SU-DHL-6 (cell line): ENCODE measurements at regions not wholly inside any gene's neighbourhood (a gene's known extent, or its start where the extent isn't known, plus 50 kb on each side); places are given as distances from the start of the nearest gene placed in this dataset.

Experiments
- H2AFZ ChIP-seq: fragments of 200-600 bp; sonication (generic); 2 replicates; pipeline ENCODE4 v1.6.1; 2014; ENCODE audit warnings: low read depth, mild to moderate bottlenecking, moderate library complexity, mixed read lengths, antibody characterized with exemption, low read length; ENCODE audit not compliant: severe bottlenecking
- H3F3A ChIP-seq: fragments of 200-600 bp; shearing (Covaris generic); 2 replicates; pipeline ENCODE4 v1.6.0; 2016; ENCODE audit warnings: antibody characterized with exemption, mild to moderate bottlenecking; ENCODE audit not compliant: insufficient read depth
- H3K27ac ChIP-seq: fragments of 200-600 bp; sonication (generic); 2 replicates; pipeline ENCODE4 v1.5.1; 2016; ENCODE audit warnings: low read depth, mild to moderate bottlenecking, low read length, moderate library complexity, mixed read lengths
- H3K27me3 ChIP-seq: fragments of 200-600 bp; sonication (generic), shearing (Covaris generic); 2 replicates; pipeline ENCODE4 v1.6.0; 2014; ENCODE audit warnings: mild to moderate bottlenecking, low read length
- H3K36me3 ChIP-seq: fragments of 200-600 bp; sonication (generic); 2 replicates; pipeline ENCODE4 v1.6.1; 2014; ENCODE audit warnings: mild to moderate bottlenecking, low read length, mixed read lengths
- H3K4me2 ChIP-seq: fragments of 300-600, 200-600 bp; shearing (Covaris generic), sonication (generic); 2 replicates; pipeline ENCODE4 v1.6.0; 2014; ENCODE audit warnings: low read length, low read depth, mild to moderate bottlenecking; ENCODE audit not compliant: poor library complexity, severe bottlenecking
- H3K4me3 ChIP-seq: fragments of 200-600 bp; sonication (generic); 2 replicates; pipeline ENCODE4 v1.5.1; 2014; ENCODE audit warnings: antibody characterized with exemption, low read length, mild to moderate bottlenecking, mixed read lengths; ENCODE audit not compliant: insufficient read depth, poor library complexity, severe bottlenecking
- H3K79me2 ChIP-seq: fragments of 200-600 bp; sonication (generic); 2 replicates; pipeline ENCODE4 v1.6.1; 2014; ENCODE audit warnings: mild to moderate bottlenecking, low read length, moderate library complexity; ENCODE audit not compliant: insufficient read depth
- H3K9ac ChIP-seq: fragments of 200-600 bp; sonication (generic); 2 replicates; pipeline ENCODE4 v1.7.0; 2014; ENCODE audit warnings: mild to moderate bottlenecking, low read length
- H3K9me2 ChIP-seq: fragments of 200-600 bp; sonication (generic); replicated peaks from 2 replicates; pipeline ENCODE4 v1.6.1; 2014; ENCODE audit warnings: low read length; ENCODE audit not compliant: insufficient read depth
- H3K9me3 ChIP-seq: fragments of 200-600 bp; sonication (generic); 2 replicates; pipeline ENCODE4 v1.6.1; 2014; ENCODE audit warnings: low read length, mixed read lengths; ENCODE audit not compliant: insufficient read depth
- H4K20me1 ChIP-seq: fragments of 200-600 bp; sonication (generic); 2 replicates; pipeline ENCODE4 v1.6.1; 2014; ENCODE audit warnings: low read depth, mild to moderate bottlenecking, antibody characterized with exemption, low read length, moderate library complexity, mixed read lengths
- EZH2phosphoT487 ChIP-seq: fragments of 200-600 bp; sonication (generic), shearing (Covaris generic); conservative IDR thresholded peaks from 2 replicates; pipeline ENCODE4 v1.6.1; 2018; ENCODE audit warnings: mild to moderate bottlenecking, antibody characterized with exemption, low read length, moderate library complexity, mixed read lengths
- TF ChIP-seq, protein P1 (sequence below): fragments of 200-600 bp; sonication (generic); IDR thresholded peaks from one replicate; pipeline ENCODE4 v1.5.1; 2017; ENCODE audit warnings: antibody characterized with exemption, mild to moderate bottlenecking, low read length, moderate library complexity; ENCODE audit not compliant: insufficient read depth, poor library complexity, severe bottlenecking

DNA sequence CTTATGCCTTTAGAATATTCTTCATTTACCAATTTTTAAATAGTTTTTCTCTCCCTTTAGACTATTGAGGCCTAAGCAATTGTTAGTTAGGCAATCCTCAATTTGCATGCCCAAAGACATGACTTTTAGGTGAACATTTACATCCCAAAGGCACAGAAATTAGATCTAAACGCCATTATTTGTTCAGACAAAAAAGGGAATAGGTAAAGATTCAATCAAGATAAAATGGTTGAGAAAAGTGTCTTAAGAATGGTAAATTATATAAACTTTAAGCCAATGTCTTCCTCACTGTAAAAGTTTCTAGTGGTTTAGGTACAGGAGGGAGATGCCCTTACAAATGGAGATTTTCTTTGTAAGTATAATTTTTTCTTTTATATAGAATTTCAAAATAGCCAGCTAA is 50.2 kb upstream of the MME start:
- no peak overlapping the region for H3K4me3 ChIP-seq
- no peak overlapping the region for H3K9ac ChIP-seq
- no peaks in the 10 kb centered on the region for H3K79me2 ChIP-seq
- no peaks in the 10 kb centered on the region for H4K20me1 ChIP-seq
- no peaks in the 10 kb centered on the region for H3F3A ChIP-seq
- H3K27ac ChIP-seq: no peak overlapping the region
- H3K36me3 ChIP-seq: peaks cover 5% of the 10 kb centered on the region; the same call in 1 of the 2 replicates
- H2AFZ ChIP-seq: no peak overlapping the region
- no peaks in the 10 kb centered on the region for H3K9me2 ChIP-seq
- no peak overlapping the region for H3K4me2 ChIP-seq
- no peaks in the 10 kb centered on the region for H3K27me3 ChIP-seq
- TF ChIP-seq, protein P1, sequence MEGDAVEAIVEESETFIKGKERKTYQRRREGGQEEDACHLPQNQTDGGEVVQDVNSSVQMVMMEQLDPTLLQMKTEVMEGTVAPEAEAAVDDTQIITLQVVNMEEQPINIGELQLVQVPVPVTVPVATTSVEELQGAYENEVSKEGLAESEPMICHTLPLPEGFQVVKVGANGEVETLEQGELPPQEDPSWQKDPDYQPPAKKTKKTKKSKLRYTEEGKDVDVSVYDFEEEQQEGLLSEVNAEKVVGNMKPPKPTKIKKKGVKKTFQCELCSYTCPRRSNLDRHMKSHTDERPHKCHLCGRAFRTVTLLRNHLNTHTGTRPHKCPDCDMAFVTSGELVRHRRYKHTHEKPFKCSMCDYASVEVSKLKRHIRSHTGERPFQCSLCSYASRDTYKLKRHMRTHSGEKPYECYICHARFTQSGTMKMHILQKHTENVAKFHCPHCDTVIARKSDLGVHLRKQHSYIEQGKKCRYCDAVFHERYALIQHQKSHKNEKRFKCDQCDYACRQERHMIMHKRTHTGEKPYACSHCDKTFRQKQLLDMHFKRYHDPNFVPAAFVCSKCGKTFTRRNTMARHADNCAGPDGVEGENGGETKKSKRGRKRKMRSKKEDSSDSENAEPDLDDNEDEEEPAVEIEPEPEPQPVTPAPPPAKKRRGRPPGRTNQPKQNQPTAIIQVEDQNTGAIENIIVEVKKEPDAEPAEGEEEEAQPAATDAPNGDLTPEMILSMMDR: no peak
- no peak for TF ChIP-seq EZH2phosphoT487
- H3K9me3 ChIP-seq: peaks cover 5% of the 10 kb centered on the region

DNA sequence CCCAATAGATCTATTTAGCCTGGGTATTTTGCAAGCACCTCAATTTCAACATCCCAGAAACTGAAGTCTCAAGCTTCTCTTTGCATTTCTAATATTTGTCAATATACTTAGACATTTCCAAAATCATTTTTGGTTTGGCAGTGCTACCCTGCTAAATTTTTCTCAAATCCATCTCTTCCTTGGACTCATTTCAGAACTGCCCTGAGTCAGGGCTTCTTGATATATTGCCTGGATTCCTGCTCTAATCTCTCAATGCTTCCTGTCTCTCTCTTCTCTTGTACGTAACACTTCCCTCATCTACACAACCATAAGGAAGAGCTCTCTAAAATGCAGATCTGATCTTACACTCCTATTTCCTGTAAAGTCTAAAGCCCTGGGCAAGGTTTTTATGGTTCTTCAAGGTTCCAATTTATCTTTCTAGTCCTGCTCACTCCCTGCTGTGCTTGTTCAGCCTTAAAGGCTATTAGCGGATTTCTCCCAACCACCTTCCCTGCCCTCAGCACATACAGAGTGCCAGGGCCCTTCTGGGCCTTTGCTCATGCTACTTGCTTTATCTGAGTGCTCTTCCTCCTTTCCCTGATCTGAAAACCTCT is 53.0 kb upstream of the MME start:
- Histone ChIP-seq H3F3A (no peaks in the 10 kb centered on the region), H3K27me3 (no peaks in the 10 kb centered on the region), H3K36me3 (peaks cover 5% of the 10 kb centered on the region; the same call in 1 of the 2 replicates), H3K9me3 (peaks cover 5% of the 10 kb centered on the region), H3K9me2 (no peaks in the 10 kb centered on the region), H3K4me2 (no peak overlapping the region), H3K4me3 (no peak overlapping the region), H3K9ac (no peak overlapping the region), H3K79me2 (no peaks in the 10 kb centered on the region), H4K20me1 (no peaks in the 10 kb centered on the region), H2AFZ (no peak overlapping the region), H3K27ac (no peak overlapping the region)
- no peak for TF ChIP-seq EZH2phosphoT487
- TF ChIP-seq, protein P1: no peak

DNA sequence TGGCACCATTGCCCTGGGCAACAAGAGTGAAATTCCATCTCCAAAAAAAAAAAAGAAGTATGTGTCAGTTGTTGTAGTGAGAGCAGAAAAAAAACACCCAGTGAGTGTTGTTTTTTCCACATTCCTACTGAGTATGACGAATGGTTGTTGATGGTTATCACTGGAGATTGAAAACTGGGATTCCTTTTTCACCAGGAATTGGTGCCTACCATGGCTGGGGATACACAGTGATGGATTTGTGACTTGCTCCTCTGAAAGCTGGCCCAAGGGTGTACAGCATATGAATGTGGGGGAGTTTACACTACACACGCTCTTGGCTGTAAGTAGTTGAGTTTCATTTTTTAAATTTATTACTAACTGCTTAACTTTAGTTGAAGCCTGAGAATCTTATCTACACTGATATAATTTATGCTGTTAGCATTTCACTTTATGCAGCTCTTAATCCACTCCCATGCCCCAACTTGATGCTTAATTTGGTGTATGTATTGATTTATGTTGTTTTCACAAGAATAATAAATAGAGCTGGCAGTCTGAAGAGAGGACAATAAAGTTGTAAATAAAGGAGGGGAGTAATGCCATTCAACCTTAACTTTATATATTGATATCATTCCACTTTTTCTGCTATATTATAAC is 56.0 kb upstream of the MME start:
- TF ChIP-seq, protein P1: no peak
- TF ChIP-seq EZH2phosphoT487: no peak
- Histone ChIP-seq H3K27ac (no peak overlapping the region), H2AFZ (no peak overlapping the region), H3K27me3 (no peaks in the 10 kb centered on the region), H3K4me2 (no peak overlapping the region), H3F3A (no peaks in the 10 kb centered on the region), H3K9me3 (peaks cover 5% of the 10 kb centered on the region), H3K4me3 (no peak overlapping the region), H3K9ac (no peak overlapping the region), H3K36me3 (0 out of 2 replicates have a peak, but pooled peaks cover 2% of the 10 kb centered on the region), H3K79me2 (no peaks in the 10 kb centered on the region), H4K20me1 (no peaks in the 10 kb centered on the region), H3K9me2 (no peaks in the 10 kb centered on the region)
